NCI-H2171 treated with DMSO at 0.1 percent for 48 hours (cell line): ENCODE measurements at regions not wholly inside any gene's neighbourhood (a gene's known extent, or its start where the extent isn't known, plus 50 kb on each side); places are given as distances from the start of the nearest gene placed in this dataset.
"Not testable (repeated sequence)": the region's sequence is repeated elsewhere in the genome, so short reads cannot be mapped to it uniquely, and the experiment has no call there.

Experiments
- DNase-seq: peaks from one replicate; lab custom pipeline; 2025; lab: John Stamatoyannopoulos, UW

DNA sequence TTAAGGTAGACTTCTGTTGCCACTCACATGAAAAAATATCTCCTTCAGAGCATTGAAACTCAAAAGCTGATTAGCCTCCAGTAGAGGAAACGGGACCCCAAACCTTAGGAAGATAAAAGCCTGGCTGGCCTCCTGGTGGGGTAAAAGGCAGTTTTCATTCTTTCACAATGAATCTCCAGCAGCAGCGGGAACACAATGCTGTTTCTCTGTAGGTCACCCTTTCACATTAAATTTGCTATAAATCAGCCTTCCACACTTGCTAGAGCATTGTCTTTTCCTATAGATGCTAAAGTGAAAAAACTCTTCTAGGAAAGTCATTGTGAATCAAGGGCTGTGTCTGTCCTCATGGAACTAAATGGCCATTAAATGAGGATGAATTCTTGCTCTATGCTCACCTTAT, 207.3 kb upstream of the MAGEB2 start:
- DNase-seq = no peak

DNA sequence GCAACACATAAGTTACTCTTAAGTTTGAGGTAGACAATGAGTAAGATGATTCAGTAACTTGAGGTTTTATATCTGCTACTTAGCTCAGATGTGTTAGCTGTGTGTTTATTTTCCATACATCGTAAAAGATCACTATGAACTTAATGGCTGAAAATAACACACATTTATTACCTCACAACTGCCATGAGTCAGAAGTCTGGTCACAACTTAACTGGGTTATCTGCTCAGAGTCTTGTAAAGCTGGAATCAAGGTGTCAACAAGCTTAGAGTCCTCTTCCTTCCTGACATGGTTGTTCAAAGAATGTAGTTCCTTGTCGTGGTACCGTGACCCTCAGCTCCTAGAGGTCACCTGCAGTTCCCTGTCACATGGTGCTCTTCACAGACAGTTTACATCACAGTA, 204.9 kb upstream of the MAGEB2 start:
- DNase-seq = no peak

DNA sequence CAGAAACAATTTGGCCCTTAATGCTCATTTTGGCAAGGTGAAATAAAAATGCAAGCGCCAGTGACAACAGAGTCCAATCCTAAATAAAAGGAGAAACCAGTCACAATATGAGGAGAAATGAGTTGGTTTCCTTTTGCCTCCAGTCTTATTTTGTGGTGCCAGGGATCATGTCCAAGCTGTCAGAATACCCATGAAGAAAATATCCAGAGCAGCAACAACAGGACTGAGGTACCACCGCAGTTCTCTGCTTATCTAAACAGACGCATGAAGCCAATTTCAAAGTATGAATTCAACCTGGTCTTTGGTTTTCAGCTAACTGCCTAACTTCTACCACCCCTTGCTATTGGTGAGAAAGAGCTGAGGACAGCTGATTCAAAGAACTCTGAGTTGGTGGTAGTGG, 199.9 kb upstream of the MAGEB2 start:
- DNase-seq = no peak

DNA sequence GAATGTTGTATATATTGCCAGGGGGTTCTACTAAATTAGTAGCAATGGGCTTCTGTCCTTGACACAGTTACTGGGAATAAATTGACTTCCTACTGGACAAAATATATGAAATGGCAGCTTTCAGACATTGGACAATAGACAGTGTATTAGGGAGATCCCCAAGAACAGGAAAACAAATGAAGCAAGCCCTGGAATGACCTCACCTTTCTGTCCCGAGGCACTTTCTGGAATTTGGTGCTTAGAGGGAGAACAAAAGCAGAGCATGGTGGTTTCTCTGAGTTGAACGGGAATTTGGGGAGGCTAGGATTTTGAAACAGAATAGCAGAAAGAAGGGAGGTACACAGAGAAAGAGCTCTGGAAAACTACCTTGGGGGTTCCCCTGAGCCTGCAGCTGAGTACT, 187.7 kb upstream of the MAGEB2 start:
- DNase-seq = no peak

DNA sequence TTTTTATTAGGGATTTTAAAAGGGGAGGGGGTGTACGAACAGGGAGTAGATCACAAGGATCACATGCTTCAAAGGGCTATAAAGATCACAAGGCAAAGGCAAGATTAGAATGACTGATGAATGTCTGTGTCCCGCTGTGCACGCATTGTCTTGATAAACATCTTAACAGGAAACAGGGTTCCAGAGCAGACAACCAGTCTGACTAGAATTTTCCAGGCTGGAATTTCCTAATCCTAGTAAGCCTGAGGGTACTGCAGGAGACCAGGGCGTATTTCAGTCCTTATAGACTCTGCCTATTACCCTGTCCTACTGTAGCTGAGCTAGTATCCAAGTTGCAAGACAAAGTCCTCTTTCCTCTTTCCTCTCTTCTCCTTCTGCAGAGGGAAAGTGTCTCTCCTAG, 179.0 kb upstream of the MAGEB2 start:
- DNase-seq = not testable (repeated sequence)

DNA sequence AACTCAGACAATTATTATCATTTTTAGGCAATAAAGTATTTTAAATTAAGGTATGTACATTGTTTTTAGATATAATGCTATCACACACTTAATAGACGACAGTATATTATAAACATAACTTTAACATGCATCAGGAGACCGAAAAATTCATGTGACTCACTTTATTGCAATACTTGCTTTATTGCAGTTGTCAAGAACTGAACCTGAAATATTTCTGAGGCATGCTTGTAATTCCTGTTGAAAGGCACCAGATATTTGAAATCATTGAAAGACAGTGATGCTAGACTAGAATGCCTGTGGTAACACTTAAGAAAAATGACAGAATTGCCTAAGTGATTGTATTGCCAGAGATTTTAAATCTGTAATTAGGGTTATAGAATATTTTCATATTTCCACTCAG, 175.6 kb upstream of the MAGEB2 start:
- no peak for DNase-seq

DNA sequence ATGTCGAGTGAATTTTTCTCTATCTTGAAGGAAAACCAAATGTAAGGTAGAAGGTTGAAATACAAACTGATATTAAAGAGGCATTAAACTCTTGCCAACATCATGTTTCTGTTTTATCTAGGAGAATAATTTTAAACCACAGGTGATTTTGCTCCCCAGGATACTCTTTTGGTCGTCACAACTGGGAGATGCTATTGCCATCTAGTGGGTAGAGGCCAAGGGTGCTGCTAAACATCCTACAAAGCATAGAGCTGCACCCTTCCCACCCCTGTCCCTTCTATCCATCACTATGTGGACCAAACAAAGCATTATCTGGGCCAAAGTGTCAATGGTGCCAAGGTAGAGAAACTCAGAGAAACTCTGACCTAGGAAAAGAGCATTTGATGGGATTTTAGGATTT, 154.6 kb upstream of the MAGEB2 start:
- no peak for DNase-seq

DNA sequence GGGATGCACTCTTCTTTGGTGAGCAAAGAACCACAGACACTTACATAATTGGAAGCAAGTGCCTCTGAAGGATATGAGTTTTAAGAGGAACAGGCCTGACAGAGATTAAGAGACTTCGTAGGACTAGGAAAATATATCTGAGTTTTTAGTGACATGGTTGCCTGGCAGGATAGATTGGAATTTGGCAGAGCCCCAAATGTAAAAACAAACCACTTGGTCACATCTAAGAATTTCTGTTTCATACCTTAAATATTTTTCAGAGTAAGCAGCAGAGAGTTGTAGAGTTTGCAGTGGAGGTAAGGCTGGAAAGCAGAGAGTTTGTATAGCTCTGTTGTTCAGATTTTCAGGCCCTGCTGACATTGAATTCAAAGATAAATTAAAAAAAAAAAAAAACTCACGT, 150.1 kb upstream of the MAGEB2 start:
- no peak for DNase-seq

DNA sequence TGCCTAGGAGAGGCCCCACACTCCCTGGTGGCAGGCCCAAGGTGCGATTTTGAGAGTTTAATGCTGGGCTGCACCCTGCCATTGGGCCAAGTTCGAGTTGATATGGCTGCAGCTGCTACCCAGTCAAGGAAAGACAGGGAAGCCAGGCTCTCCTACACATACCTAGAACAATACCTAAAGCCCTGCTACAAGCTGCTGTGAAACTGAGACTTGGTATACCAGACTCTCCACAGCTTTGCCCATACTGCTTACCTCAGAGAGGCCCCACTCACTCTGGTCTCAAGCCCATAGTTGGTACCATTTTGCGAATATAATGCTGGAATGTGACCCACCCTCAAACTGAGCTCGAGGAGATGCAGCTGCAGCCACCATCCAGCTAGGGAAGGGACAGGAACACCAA, 147.7 kb upstream of the MAGEB2 start:
- DNase-seq = no peak

DNA sequence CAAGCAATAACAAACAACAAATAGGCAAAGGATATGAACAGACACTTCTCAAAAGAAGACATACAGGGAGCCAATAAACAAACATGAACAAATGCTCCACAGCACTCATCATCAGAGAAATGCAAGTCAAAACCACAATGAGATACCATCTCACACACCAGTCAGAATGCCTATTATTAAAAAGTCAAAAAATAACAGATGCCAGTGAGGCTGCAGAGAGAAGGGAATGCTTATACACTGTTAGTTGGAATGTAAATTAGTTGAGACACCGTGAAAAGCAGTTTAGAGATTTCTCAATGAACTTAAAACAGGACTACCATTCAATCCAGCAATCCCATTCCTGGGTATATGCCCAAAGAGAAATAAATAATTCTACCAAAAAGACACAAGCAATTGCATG, 129.8 kb upstream of the MAGEB2 start:
- DNase-seq = no peak

DNA sequence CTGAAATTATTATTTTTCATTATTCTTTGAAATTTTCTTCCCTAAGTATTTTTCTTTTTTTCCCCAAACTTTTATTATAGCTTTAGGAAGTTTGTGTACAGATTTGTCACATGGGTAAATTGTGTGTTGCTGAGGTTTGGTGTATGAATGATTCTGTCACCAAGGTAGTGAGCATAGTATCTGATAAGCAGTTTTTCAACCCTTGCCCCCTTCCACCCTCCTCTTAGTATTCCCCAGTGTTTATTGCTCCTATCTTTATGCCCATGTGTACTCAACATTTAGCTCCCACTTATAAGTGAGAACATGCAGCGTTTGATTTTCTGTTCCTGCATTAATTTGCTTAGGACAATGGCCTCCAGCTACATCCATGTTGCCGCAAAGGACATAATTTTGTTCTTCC, 103.9 kb upstream of the MAGEB2 start:
- DNase-seq = no peak

DNA sequence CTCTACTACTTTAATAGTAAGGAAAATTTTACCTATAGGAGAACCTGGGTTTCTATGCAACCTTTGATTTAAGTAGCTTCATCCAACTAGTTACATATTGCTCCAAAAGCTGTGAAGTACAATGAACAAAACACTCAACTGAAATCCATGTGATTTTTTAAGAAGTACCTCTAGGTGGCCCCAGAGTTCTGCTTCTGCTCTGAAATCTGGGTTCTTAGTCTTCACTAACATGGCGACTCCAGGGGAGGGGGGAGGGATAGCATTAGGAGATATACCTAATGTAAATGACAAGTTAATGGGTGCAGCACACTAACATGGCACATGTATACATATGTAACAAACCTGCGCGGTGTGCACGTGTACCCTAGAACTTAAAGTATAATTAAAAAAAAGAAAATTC, 73.4 kb upstream of the MAGEB2 start:
- peak; percentile 0 for DNase-seq

DNA sequence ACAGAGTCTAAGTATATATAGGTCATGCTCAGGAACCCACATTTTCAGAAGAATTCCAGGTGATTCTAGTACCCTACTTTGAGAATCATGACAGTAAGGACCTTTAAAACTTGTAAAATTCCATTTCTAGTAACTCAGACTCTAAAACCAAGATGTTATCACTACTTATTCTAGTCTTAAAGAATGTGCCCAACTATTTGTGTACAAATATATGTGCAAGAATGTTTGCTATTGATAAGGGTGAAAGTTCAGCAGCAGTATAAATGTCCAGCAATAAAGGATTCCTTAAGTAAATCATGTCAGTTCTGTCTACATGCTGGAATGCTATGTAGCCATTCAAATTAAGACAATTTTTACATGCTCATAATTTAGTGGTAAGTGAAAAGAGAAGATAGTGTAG, 71.1 kb upstream of the MAGEB2 start:
- DNase-seq = no peak

DNA sequence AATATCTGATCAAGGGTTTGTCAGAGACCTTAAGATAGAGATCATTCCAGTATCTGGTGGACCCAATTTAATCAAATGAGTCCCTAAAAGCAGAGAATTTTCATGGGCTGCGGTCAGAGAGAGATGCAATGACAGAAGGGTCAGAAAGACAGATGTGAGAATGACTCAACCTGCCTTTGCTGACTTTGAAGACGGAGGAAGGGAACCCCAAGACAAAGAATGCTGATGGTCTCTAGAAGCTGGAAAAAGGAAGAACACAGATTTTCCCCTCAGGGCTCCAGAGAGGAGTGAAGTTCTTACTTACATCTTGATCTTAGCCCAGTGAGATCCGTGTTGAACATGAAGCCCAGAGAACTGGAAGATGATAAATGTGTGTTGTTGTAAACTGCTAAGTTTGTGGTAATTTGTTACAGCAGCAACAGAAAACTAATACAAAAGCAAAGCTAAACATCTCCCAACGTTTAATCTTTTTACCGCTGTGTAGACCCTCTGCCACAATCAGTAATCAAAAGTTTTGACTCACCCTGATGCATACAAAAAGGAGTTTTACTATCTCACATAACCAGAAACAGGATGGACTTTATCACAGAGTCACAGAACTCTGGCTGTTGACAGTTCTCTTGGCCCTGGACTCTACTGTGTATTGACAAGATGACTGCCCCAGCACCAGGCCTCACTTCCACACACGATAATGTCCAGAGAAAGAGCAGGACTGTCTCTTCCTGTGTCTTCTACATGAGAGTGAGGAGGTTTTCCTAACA, 70.2 kb upstream of the MAGEB2 start:
- DNase-seq = no peak

DNA sequence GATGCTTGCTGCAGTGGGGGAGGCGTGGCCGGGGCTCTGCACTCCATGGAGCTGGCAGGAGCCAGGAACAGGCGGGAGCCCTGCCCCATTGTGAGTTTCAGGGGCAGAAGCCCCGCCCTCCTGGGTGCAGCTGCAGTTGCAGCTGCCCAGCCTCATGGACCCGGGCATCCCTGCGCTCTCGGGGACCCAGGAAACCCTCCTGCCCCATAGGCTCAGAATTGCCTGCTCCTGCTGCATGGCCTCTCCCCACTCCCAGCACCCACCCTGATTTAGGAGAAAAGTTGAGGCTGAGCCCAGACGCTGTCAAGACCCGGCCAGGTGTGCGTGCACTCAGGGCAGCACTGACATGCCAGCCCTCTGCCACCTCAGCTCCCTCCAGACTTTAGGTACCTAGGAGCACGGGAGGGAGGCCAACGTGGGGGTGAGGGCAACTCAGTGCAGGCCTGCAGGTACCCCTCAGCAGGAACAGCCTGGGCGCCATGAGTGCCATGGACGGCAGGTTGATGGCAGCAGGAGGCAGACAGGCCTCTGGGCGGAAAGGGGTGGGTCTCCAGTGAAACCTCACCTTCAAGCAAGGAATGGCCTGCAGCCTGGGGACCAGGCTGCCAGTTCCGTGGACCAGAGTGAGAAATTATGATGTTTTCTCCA, 67.2 kb upstream of the MAGEB2 start:
- DNase-seq = no peak

DNA sequence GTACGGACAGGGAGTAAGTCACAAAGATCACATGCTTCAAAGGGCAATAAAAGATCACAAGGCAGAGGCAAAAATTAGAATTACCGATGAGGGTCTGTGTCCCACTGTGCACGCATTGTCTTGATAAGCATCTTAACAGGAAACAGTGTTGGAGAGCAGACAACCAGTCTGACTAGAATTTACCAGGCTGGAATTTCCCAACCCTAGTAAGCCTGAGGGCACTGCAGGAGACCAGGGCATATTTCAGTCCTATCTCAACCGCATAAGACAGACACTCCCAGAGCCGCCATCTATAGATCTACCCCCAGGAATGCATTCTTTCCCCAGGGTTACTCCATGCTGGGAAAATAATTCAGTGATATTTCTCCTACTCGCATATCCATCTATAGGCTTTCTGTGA, 66.2 kb upstream of the MAGEB2 start:
- DNase-seq = not testable (repeated sequence)

DNA sequence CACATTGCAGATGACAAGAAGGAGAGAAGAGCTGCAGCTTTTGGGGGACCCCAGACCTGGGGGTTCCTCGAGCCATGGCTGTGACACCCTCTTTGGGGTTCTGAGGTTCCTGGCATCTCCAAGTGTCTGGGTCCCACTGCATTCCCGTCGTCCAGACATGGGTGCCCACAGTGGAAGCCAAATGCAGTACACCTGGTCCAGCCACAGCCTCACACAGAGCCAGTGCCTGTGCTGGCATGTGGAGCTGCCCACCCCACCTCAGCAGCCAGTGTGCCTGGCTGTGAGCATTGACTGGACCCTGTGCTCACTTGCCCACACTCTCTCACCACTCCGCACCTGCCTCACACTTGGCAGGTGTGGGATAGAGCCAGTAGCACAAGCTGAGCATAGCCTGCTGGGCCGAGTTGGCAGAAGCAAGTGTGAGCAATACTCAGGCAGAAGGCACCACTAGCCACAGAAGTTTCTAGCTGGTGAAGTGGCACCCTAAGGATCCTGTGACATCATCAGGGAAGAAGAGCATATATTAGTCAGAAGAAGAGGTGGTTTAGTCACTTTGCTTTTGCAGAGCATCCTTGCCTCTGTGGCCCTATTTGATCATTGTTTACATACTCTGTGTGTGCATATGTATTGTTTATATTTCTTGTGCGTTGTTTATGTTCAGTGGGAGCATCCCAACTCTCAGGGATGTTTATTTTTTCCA, 65.0 kb upstream of the MAGEB2 start:
- no peak for DNase-seq

DNA sequence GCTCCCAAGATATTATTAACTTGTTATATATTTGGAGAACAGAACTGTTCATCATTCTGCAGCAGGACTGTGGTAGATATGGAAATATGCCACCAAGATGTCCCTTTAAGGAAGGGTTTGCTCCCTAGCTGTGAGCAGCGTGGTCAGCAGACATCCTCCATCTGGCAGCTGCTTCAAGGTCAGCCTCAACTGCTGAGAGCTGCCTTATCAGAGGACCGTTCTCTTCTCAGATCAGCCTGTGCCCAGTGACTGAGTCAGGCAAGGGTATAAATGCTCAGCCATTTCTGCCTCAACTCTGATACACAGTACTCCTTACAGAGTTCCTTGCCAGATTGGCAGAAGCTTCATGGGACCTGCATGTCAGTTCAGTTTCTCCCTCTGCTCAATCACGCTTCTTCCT, 63.4 kb upstream of the MAGEB2 start:
- DNase-seq = no peak

DNA sequence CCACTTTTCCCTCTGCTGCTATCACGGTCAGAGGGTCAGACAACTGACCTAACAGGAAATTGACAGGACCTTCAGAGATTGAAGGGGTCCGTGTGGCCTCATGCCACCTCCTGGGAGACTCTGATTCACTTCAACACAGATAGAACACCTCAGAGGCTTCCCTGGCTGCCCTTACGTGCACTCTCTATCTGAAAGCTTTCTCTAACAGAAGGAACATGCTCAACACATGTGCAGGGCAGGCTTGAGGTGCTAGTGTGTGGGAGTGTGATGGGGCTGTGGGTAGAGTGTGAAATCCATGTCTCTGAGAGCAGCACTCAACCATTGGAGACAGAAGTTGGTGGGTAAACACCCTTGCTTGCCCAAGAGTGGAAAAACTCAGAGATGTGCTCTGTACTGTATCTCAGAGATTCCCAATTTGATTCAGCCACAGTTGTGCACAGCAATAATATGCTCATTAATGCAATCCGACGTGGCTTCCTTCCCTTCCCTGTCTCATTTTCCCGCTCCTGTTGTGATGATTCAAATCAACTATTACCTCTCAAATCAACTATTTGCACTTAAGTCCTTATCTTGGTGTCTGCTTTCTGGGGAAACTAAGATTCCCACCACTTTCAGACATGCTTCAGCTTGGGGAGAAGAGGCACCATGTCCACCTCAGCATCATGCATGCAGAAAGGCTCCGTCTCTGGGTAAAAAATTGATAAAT, 62.0 kb upstream of the MAGEB2 start:
- DNase-seq = no peak

DNA sequence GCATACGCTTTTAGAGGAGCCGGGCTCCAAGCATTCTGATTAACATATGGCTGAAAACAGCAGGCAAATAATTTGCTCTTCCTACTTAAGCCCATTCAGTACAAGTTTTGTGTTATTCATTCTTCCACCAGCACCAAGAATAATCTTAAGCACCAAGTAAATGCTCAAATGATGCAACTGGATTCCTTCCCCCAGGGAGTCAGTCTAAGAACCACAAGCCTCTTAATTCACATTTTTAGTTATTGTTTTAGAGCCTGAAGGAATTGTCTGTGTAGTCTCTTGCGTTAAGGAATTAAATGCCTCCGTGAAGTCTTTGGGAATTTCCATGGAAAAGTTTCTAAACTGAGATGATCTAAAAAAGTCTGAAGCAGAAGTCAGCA, 61.5 kb upstream of the MAGEB2 start:
- DNase-seq = no peak

DNA sequence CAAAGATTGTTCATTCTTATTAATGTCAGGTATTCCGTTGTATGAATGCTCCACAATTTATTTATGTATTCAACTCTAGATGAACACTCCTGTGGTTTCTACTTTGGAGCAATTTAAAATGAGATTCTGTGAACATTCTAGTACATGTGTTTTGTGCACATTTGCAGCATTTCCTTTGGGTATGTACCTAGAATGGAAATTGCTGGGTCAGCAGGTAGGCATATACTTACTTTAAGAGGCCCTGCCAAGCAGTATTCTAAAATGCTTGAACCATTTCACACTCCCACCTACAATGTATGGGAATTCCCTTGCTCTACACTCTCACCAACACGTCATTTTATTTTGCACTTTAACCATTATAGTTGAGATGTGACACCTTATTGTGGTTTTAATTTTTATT, 59.4 kb upstream of the MAGEB2 start:
- DNase-seq = no peak

DNA sequence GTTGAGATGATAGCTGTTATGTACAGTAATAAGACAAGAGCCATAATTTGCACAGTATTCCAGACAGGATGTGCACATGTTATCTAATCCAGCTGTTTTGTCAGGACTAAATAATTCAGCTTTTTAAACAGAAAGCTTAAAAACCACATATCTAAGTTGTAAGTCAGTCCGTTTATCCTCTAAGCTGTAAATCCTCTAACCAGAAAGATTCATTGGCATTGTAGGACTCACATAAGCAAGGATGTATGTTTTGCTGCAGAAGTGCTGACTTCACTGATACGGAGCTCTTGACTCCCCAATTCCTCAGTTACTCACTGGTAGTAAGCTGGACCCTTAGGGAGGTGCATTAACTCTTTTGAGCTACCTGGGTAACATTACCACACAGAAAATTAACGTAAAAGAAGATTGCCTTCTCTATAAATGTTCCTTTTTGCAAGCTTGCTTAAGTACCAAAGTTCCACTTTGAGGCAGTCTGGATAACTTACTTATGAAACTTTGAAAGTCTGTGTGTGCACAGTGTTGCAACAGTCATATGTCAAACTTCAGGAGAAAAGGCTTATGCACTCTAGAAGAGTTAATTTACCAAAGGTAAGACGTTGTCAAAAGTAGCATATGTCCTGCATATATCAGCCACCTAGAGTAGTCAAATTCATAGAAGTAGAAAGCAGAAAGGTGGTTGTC, 58.3 kb upstream of the MAGEB2 start:
- DNase-seq = no peak
